NCI-H345 (cell line): ENCODE measurements at regions not wholly inside any gene's neighbourhood (a gene's known extent, or its start where the extent isn't known, plus 50 kb on each side); places are given as distances from the start of the nearest gene placed in this dataset.

Experiments used
- DNase-seq: peaks from one replicate; lab custom pipeline; 2025; lab: John Stamatoyannopoulos, UW

DNA sequence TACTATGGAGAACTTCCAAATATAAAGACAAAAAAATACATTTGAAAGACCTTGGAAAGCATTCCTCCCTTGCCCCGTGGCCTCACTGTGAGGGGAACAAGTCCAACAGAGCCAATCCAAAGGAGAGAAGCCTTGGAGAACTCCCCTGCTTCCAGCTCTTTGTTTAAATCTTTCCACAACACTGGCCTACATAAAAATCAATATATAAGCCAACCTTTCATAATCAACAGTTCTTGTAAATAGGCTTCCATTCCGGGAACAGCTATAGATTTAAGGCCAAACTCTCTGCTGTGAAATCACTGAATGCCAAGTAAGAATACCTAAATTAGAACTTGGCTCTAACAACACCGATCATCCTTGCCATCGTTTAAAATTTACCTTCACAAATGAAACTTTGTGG lies 242.1 kb downstream of the HACE1 start:
- no peak for DNase-seq

DNA sequence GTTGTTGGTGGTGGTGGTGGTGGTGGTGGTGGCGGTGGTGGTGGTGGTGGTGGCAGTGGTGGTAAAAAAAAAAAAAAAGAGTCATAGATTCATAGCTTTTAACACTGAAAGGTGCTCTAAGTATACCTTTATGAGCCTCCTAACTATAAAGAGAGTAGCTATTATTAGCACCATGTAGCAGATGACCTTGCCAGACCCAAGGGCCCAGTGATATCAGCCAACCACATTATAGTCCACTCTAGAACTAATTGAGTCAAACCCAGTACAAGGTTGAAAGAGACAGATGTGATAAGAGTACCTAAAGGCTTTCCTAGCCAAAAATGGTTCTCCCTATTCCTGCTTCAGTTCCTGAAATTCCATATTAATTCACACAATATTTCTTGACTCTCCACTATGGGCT lies 245.3 kb downstream of the HACE1 start:
- DNase-seq = no peak

DNA sequence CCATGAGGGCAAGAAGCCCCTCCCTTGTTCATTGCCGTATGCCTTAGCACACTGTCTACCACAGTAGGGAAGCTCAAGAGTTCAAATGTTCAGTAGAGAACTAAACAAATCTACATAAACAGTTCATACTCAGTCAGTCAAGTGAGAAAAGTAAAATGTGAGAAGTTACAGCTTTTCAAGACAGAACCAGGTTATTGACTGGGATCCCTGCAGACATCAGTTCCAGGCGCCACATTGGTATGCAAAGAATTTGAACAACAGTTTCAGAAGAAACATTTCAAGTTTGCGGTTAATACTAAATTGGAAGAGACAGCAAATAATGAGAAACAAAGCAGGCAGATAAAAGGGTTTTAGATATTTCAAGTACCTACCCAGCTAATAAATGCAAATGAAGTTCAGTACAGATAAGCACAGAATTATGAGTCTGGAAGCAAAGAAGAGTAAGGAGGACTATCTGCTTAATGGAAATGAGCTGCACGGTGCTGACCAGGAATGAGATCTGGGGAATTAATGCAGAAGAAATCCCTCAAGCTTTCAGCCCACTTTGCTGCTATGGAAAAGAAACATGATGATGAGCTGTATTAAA lies 246.2 kb downstream of the HACE1 start:
- no peak for DNase-seq

DNA sequence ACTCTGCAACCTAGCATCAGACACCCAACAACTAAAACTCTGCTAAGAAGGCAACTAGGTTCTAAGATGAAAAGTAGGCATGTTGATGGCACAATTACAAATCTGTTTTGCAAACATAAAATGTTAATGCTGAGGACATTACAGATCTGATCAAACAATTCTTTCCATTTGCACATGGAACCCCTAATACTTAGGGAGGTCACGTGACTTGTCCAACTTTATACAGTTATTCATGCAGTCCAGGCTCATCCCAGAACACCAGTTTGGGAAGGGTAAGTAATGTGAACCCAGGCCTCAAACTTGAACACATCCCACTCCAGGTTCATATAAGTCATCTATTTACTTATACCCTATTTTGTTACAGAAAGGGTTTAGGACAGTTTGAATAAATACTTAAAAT lies 247.2 kb downstream of the HACE1 start:
- no peak for DNase-seq

DNA sequence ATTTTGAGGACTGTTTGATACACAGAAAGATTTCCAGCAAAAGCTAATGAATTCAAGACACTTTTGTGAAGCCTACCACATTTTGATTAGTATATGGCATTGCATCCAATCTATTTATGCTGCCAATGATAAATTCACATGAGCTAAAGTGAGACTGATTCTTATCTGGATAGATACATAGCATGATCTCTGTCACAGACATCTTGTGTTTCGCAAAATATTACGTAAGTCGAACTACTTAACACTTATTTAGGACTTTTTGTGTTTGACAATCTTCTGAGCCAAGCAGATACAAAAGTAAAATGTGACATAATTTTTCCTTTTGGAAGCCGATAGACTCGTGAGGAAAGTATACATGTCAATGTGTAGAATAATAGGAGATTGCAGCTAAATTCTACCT lies 251.6 kb downstream of the HACE1 start:
- DNase-seq = no peak

DNA sequence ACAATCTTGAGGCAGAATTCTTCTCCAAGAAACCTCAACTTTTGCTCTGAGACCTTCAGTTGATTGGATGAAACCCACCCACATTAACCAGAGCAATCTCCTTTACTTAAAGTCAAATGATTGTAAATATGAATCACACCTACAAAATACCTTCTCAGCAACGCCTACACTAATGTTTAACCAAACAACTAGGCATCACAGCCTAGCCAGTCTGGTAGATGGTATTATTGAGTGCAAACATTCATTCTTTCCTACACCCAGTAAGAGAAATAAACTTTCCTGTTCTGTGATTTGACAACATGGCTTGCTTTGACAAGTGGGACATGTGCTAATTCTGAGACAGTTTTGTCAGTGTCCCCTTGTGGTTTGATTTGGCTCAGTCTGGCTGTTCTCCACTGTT lies 252.2 kb downstream of the HACE1 start:
- no peak for DNase-seq

DNA sequence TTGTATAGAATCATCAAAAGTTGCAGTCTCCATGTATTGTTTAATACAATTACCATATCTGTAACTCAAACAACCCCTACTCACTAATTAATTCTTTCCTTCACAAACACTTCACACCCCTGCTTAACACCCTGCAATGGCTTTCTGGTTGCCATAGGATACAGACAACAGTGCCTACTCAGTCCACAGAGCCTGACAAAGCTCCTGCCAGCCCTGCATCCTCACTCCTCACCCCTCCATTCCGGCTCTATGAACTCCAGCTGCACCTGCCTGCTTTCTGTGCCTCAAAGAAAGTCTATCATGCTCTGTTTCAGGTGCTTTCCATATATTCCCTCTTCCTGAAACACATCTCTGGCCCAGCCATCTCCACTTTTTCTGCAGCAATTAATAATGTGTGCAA lies 253.4 kb downstream of the HACE1 start:
- DNase-seq = peak; percentile 73

DNA sequence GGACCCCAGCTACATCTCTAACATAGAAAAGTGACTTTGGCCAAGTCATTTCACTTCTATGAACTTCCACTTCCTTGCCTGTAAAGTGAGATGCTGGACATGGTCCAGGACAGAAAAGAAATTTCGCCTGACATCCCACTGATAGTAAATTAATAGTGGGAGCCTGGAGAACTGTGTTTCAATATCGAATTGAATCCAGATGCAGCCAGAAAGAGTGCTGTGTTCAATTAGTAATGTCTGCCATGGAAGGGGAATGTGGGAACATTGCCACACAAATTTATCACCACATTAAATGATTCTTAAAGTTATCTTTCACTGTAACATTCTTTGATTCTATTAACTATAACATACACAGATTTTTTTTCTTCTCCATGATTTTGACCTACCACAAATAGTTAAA lies 255.0 kb downstream of the HACE1 start:
- DNase-seq = no peak

DNA sequence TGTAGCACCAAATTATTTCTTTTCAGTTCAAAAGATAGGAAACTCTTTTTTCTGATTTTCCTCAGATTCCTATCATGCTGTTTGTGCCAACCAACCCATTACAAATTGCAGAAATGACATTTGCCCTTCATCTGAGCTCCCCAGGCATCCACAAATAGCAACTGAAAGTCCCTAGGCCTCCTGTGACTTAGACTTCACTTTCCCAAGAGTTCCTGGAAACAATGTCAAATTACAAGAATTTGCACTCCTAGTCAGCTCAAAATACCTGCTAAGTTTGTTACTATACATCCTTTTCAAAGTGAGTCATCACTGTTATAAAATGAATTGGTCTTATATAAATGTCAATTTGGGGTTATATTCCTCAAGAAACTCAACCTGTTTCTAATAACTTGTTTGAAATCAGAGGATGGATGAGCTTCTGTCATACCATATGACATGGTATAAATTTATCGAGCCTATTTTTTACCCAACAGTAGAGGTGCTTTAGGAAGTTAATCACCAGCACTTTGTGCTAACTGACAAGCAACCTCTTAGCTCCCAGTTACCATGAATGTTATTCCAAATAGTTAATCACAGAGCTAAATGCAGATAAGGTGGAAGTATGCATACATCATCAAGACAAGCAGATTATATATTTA lies 256.5 kb downstream of the HACE1 start:
- no peak for DNase-seq

DNA sequence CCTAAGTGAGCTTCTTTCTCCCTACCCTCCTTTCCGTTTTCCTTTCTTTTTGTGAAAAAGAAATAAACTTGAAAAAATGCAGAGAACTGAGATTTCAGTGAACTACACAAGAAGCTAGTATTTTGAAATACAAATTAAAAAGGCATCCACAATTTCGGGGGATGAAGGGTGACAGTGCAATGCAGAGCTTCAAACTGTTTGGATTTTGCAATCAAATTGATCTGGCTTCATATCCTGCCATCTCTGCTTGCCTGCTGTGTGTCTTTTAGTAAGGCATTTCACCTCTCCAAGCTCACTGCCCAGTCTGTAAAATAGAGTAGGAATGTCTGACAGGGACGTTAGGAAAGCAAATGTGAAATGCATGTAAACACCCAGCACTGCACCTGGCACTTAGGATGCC lies 258.0 kb downstream of the HACE1 start:
- no peak for DNase-seq

DNA sequence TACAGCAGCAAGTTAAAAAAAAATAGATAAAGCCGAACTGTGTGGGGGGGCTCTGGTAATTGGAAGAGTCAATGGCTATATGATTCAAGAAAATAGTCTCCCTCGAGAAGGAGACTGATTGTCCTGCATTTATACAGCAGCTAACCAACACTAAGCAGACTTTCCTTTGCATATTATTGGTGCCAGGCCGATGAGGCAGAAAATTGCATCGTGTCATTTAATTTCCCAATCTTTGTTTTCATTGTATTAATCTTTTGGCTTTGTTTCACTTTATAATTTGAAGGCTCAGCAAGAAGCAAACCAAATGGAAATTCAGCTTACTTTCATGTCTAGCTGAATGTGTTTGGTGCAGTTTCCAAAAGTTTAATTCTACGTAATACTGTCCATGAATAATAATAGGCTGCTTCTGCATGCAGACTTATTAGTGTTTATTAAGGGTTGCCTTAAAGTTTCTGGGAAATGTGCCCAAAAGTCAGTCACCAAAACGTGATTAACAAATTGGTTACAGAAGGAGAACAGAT lies 258.5 kb downstream of the HACE1 start:
- no peak for DNase-seq

DNA sequence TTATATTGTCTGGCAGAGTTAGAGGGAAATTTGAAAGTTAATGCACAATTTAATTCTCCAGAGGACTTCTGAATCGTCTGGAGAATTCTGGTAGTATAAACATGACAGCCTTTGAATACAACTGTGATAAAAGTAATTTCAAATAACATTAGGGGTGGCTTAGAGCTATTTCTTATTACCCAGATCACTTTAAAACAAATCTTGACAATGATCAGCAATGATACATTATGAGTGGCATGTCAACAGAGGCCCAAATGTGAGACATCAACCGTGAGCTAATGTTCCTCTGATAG lies 259.1 kb downstream of the HACE1 start:
- DNase-seq = no peak

DNA sequence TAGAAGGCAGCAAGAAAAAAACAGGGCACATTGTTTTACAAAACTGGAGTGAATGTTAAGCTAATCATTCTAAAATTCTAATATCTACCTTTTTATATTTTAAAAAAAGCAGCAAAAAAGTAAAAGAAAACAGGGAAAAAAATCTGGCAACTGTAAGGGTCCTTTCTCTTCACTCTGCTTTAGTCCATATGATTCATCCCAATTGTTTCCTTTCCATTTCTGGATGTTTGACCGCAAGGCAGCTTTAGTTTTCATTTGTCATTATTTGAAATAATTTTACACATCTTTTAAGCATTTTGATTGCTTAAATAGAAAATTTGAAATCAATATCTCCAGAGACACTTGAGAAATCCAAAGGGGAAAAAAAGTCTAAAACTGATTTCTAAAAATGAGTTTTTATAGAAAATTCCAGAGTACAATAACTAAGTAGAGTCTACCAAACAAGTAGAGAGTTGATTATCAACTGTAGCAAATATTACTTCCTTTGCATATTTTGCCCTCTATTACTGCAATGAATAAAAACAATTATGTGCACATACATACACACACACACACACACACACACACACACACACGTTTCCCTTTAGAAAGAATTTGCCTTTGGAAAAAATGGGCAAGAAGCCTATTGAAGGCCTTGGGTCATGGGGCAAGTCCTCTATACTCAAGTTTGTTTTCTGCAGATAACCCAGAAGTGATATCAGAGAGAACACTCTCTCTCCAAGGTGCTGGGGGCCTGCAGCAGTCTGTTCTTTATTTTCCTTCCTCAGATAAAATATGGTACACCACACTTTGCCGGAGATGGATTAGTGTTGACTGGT lies 259.7 kb downstream of the HACE1 start:
- no peak for DNase-seq

DNA sequence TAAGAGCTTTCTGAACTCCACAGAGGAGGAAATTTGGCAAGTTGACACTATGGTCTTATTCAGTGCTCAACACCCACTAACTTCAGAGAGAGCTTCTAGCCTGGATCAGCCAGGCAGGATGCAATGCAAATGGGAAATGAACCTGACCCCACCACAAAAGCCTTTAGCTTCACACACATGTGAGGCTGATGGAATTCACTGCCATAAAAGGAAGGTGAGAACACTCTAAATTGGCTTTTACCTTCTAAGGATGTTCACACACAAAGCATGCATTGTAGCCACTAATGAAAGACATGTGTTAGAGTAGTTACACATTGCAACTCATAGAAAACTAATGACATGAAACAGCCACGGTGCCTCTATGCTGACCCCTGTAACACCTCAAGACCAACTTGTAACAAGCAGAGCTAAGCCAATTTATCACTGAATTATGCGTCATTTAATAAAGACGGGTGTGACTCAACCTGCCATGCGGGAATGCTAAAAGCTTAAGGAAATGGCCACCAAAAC lies 262.1 kb downstream of the HACE1 start:
- DNase-seq = no peak

DNA sequence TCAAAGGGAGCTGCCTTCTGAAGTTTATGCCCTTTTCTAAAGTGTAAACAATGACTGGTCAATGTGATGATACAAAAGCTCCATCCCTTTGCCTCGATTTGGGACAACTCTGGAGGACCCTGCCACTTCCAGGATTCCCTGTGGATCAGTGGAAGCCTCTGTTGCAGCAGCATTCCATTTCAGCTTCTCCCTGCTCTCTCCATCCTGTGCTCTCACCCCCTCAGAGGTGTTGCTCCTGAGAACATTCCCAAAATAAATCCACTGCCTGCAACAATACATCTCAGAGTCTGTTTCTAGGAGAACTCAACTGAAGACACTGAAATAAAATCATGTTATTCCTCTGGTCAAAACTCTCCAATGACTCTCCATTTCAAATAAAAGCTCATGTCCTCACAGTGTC lies 263.6 kb downstream of the HACE1 start:
- no peak for DNase-seq

DNA sequence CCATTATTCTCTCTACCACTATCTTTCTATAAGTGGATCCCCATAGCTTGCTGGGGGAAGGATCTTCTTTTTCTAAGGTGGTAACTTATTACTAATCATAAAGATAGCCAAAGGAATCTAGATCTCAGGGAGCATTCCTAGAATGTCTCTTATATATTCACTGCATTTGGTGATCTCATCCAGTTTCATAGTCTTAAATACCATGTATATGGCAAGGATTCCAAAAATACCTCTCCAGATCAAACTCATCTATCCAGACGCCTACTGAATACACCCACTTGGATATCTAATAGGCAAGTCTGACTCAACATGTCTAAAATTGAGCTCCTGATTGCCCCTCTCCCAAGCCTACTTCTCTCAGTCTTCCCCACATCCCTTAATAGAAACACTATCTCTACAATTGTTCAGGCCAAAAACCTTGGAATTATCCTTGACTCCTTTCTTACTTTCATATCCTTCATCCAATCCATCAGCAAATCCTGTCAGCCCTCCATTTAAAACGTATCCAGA lies 264.4 kb downstream of the HACE1 start:
- no peak for DNase-seq

DNA sequence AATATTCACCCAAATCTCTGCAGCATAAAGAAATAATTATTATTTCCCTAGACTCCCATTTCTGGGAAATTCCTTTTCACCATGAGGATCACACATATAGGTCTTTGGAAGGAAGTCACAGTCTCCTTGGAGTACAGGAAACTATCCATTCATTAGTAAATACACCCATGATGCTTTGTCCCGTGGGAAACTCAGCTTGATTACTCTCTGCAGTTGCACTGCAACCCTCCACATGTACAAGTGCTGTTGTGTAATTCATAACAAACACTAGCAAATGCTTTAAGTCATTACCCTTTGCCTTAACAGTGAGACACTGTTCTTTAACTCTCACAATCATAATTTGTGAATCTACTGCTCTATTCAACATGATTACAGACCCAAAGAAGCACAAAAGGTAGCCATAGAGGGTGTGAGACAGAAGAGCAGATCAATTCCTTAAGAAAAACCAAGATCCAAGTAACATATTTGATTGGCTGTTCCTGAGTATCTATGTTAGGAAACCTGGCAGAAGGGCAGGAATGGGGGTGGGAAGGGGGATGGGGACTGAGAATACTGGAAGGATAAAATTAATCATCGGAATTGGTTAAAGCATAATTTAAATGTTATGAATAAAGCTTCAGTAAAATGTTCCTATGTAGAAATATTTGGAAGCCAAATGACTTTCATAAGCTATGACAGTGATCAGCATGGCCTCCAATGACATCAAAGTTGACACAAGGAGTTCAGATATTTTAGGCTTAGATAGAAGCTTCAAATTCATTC lies 268.0 kb downstream of the HACE1 start:
- no peak for DNase-seq

DNA sequence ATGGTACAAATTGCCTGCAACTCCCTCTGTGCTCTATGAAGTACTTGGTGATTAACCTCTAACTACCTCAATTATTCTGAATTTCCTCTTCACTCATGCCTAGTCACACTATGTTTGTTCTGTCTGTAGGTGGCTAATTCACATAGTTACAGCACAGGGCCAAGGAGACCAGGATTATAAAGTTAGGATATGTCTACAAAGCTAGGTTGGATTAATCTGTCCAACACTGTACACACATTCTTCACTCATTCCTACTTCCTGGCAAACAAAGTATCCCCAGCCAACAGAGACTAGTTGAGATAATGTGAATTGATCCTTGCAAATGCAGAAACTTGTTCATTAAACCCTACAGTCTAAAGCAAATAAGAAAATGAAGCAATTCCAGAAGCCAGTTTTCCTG lies 269.8 kb downstream of the HACE1 start:
- DNase-seq = no peak

DNA sequence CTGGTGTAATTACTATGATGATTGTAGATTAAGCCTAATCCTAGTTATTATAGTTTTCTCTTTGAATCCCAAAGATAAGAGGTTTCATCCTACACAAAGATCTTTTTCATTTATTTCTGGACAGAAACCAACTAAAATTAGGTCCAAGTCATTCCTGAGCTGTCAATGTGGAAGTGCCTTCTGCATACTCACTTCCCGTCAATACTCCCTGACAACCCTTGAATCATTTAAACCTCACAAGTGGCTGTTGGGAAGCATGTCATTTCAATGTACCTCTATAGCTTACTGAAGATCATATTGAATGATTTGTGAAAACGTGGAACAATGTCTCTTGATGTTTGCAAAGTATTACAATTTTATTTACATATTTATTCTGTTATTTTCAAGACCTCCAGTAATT lies 274.1 kb downstream of the HACE1 start:
- no peak for DNase-seq

DNA sequence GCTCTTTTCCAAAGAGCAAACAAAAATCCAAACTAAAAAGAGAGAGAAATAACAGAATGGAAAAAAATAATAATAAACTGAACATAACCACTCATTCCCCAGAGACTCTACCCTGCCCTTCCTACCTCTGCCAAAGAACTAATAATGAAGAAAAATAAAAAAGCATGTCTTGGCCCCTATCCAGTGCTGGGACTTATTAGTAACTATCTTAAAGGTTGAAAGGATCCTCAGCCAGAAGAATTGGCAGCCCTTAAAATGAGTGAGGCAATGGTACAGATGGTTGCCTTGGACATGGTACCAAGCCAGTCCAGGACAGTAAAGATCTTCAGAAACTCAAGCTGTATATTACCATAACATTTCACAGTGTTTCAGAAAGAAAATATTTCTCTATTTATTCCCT lies 279.3 kb downstream of the HACE1 start:
- no peak for DNase-seq

DNA sequence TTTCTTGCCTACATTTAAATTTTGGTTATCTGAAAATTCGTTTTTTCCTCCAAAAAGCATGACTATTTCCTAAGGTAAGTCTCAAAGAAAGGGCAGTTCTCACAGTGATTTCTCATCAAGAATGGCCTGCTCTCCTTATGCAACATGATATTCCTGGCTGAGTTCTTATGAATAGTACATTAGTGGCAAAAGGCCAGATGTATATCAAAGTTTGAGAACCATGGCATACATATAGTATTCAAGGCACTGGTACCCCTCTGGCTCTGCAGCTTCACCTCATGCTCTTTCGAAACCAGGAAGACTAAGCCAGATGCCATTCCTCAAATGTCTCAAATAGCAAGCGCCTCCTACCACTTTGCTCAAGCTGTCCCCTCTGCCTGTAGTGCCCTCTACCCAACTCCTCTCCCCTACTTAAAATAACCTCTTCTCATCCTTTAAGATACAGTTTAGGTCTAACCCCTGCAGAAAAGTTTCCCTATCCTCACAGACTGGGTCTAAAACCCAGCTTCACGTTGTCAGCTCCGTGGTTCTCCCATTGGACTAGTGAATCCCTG lies 280.3 kb downstream of the HACE1 start:
- no peak for DNase-seq

DNA sequence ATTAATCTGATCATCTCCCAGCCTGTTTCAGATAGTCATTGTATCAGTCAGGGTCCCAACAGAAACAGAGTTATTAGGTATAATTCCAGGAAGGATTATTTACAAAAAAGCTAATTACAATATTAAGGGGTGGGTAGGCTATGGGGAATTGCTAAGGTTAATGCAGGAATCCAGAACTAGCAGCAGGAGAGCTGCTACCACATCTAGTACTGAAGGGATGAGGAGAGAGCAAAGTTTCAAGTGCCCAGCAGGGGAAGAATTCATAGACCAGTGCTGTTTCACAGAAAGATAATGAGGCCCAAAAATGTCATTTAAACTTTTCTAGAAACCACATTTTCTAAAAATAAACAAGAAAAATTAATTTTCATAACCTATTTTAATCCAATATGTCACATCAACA lies 284.2 kb downstream of the HACE1 start:
- DNase-seq = no peak
